HepG2 (cell line): ENCODE measurements at regions not wholly inside any gene's neighbourhood (a gene's known extent, or its start where the extent isn't known, plus 50 kb on each side); places are given as distances from the start of the nearest gene placed in this dataset.
"Not testable (repeated sequence)": the region's sequence is repeated elsewhere in the genome, so short reads cannot be mapped to it uniquely, and the experiment has no call there.

Experiments
- ATAC-seq: fragments of 200-7000 bp; cut with Tn5 transposase; 3 replicates; pipeline ENCODE4 v1.9.1; 2020; ENCODE audit warnings: mild to moderate bottlenecking, moderate library complexity
- BruUV-seq: library from RNA; stranded (reverse); fragments of 400-500 nt; replicated peaks from 2 replicates; lab custom pipeline; 2021; lab: Mats Ljungman, UMichigan
- CTCF ChIA-PET: fragments of 300-600 bp; formaldehyde crosslinking; extraction: SDS; loops from one replicate; lab custom pipeline; 2021; ENCODE audit warnings: low total read pairs, inconsistent platforms, low intra/inter-chr PET ratio; lab: Yijun Ruan, JAX
- POLR2A ChIA-PET: fragments of 350-600 bp; sonication (Branson Sonifier 250); formaldehyde crosslinking; loops from one replicate; lab custom pipeline; 2020; ENCODE audit warnings: antibody characterized with exemption, inconsistent platforms; lab: Yijun Ruan, JAX
- DNase-seq: peaks from one replicate; pipeline ENCODE4 v3.0.0-alpha.2; 2015; ENCODE audit warnings: low spot score
- FAIRE-seq: peaks from 3 replicates; lab custom pipeline; 2011; peaks lifted over from hg19 to GRCh38; lab: Jason Lieb, UNC
- H2AFZ ChIP-seq: one replicate; pipeline ENCODE4 v1.6.1; 2011; ENCODE audit warnings: low read length, inconsistent platforms
- H3K27ac ChIP-seq: fragments of 300-600 bp; 3 replicates; pipeline ENCODE4 v1.8.0; 2011; ENCODE audit warnings: mixed run types, mild to moderate bottlenecking, mixed read lengths, low read length, inconsistent platforms; ENCODE audit not compliant: insufficient read depth; ENCODE audit errors: extremely low read length
- H3K27me3 ChIP-seq, 2 experiments: fragments of 200-600 bp in 1 of 2; 2 replicates in 1 of 2; 3 replicates in 1 of 2; pipeline versions ENCODE4 v1.6.0 to v1.8.0; 2011; ENCODE audit warnings: low read length in 2 of 2, mild to moderate bottlenecking in 2 of 2, moderate library complexity in 2 of 2, inconsistent platforms in 1 of 2; ENCODE audit not compliant: insufficient read depth in 2 of 2, control insufficient read depth in 1 of 2
- H3K36me3 ChIP-seq, 2 experiments: fragments of 200-600 bp in 1 of 2; replicated peaks in 1 of 2; 2 replicates in 1 of 2; 3 replicates in 1 of 2; pipeline versions ENCODE4 v1.5.1 to v1.8.0; 2011; ENCODE audit warnings: low read length in 2 of 2, inconsistent platforms in 1 of 2; ENCODE audit not compliant: insufficient read depth in 2 of 2, control insufficient read depth in 1 of 2
- H3K4me1 ChIP-seq: 2 replicates; pipeline ENCODE4 v1.5.1; 2012; ENCODE audit warnings: low read length, inconsistent platforms; ENCODE audit not compliant: insufficient read depth
- H3K4me2 ChIP-seq: 2 replicates; pipeline ENCODE4 v1.6.0; 2011; ENCODE audit warnings: low read depth, low read length, inconsistent platforms
- H3K4me3 ChIP-seq, 3 experiments: fragments of 200-600 bp in 1 of 3; sonication (generic), shearing (Covaris generic) in 1 of 3; replicated peaks in 1 of 3; 2 replicates each; pipeline ENCODE4 v1.5.1; 2011 to 2016; ENCODE audit warnings: low read length in 3 of 3, inconsistent platforms in 2 of 3, low read depth in 2 of 3, mild to moderate bottlenecking in 2 of 3, control low read depth in 1 of 3, mixed read lengths in 1 of 3; ENCODE audit not compliant: insufficient read depth in 1 of 3
- H3K79me2 ChIP-seq: one replicate; pipeline ENCODE4 v1.6.1; 2011; ENCODE audit warnings: low read length, inconsistent platforms; ENCODE audit not compliant: insufficient read depth
- H3K9ac ChIP-seq: 2 replicates; pipeline ENCODE4 v1.6.0; 2011; ENCODE audit warnings: mild to moderate bottlenecking, low read depth, low read length, inconsistent platforms; ENCODE audit not compliant: insufficient read depth
- H3K9me3 ChIP-seq: 2 replicates; pipeline ENCODE4 v1.5.1; 2012; ENCODE audit warnings: mild to moderate bottlenecking, low read length
- H4K20me1 ChIP-seq: 2 replicates; pipeline ENCODE4 v1.6.0; 2011; ENCODE audit warnings: inconsistent platforms, mild to moderate bottlenecking, low read length, moderate library complexity; ENCODE audit not compliant: insufficient read depth
- ZNF281 ChIP-seq: sonication (generic); formaldehyde crosslinking; IDR thresholded peaks from 2 replicates; pipeline ENCODE4 v1.4.0; 2020; ENCODE audit warnings: missing genetic modification reagents, borderline replicate concordance
- WGBS: methylation state at CpG from one replicate; pipeline ENCODE4 v1.1.6; 2017; ENCODE audit warnings: low lambda C conversion rate; 5-methylcytosine and 5-hydroxymethylcytosine counted together
- in situ Hi-C: cut with HindIII; loops from 2 replicates; pipeline ENCODE4 v1.10.0; 2017; ENCODE audit warnings: low pct_unique_long_range_greater_than_20kb; ENCODE audit not compliant: extremely low pct_ligation_motif_present
- intact Hi-C: fragments of 100-400 bp; cut with micrococcal nuclease; formaldehyde crosslinking; loops from one replicate; pipeline ENCODE4 v1.10.0; 2022; ENCODE audit not compliant: unreplicated experiment

- FAIRE-seq: no peak
- H3K36me3 ChIP-seq: no peaks in the 10 kb centered on the region
- no peak overlapping the region for H3K27ac ChIP-seq
- H3K9ac ChIP-seq: no peak overlapping the region
- in situ Hi-C loops: no loop called here
- WGBS: 48% methylated on average over 1 of the region's 1 CpG
- no peak overlapping the region for H3K4me2 ChIP-seq
- H3K4me1 ChIP-seq: no peaks in the 10 kb centered on the region
- ChIA-PET CTCF (no interaction called here), POLR2A (no interaction called here)
- no TSS peak for BruUV-seq
- no peaks in the 10 kb centered on the region for H3K9me3 ChIP-seq
- H3K4me3 ChIP-seq: no peak overlapping the region
- DNase-seq: no peak
- H2AFZ ChIP-seq: no peak overlapping the region
- H4K20me1 ChIP-seq: no peaks in the 10 kb centered on the region
- no peak for ATAC-seq
- H3K27me3 ChIP-seq: no peaks in the 10 kb centered on the region
- H3K79me2 ChIP-seq: no peaks in the 10 kb centered on the region
- intact Hi-C loops: no loop called here
- no peak for TF ChIP-seq ZNF281 (CRISPR knock-in tag)
Measured at GRCh38 chr5:53749621-53750020, 189.2 kb downstream of the NDUFS4 start.

- H2AFZ ChIP-seq, ATAC-seq, in situ Hi-C loops, H3K9me3 ChIP-seq, FAIRE-seq, DNase-seq, H3K79me2 ChIP-seq, H3K4me1 ChIP-seq, H3K4me3 ChIP-seq, BruUV-seq, H3K36me3 ChIP-seq, CTCF ChIA-PET, intact Hi-C loops, H3K9ac ChIP-seq, H3K27me3 ChIP-seq, H4K20me1 ChIP-seq, H3K27ac ChIP-seq, H3K4me2 ChIP-seq, POLR2A ChIA-PET: not testable (repeated sequence)
- 55% methylated on average over 7 of the region's 7 CpGs for WGBS
Measured at GRCh38 chr5:53752282-53752681, 191.8 kb downstream of the NDUFS4 start.
